GM10266 (cell line): ENCODE measurements at regions not wholly inside any gene's neighbourhood (a gene's known extent, or its start where the extent isn't known, plus 50 kb on each side); places are given as distances from the start of the nearest gene placed in this dataset.
A peak's percentile ranks its signal among the peaks of the same experiment; 100 is the strongest.

ENCODE experiments used
- DNase-seq: peaks from one replicate; pipeline ENCODE4 v3.0.0; 2012; ENCODE audit errors: extremely low spot score
- TF ChIP-seq, protein P1 (sequence below): IDR thresholded peaks from 2 replicates; pipeline ENCODE4 v1.5.1; 2012; ENCODE audit warnings: mild to moderate bottlenecking, low read depth; ENCODE audit not compliant: control insufficient read depth, insufficient read depth; ENCODE audit errors: missing control alignments

DNA sequence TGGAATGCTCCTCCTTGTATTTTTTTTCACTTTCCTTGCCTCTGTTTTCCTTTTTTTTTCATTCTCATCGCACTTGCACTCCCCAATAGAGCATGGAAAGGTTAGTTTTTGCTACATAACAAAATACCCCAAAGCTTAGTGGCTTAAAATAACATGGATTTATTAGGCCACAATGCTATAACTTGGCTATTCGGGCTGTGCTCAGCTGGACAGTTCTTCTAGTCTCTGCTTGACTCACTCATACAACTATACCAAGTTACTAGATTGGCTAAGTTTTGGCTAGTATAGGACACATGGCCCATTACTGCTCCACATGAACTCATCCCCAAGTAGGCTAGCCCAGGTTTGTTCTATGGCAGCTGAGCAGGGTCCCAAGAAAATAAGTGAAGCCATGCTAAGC lies 94.5 kb upstream of the ANKEF1 start:
- TF ChIP-seq, protein P1, sequence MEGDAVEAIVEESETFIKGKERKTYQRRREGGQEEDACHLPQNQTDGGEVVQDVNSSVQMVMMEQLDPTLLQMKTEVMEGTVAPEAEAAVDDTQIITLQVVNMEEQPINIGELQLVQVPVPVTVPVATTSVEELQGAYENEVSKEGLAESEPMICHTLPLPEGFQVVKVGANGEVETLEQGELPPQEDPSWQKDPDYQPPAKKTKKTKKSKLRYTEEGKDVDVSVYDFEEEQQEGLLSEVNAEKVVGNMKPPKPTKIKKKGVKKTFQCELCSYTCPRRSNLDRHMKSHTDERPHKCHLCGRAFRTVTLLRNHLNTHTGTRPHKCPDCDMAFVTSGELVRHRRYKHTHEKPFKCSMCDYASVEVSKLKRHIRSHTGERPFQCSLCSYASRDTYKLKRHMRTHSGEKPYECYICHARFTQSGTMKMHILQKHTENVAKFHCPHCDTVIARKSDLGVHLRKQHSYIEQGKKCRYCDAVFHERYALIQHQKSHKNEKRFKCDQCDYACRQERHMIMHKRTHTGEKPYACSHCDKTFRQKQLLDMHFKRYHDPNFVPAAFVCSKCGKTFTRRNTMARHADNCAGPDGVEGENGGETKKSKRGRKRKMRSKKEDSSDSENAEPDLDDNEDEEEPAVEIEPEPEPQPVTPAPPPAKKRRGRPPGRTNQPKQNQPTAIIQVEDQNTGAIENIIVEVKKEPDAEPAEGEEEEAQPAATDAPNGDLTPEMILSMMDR = no peak
- DNase-seq = no peak

DNA sequence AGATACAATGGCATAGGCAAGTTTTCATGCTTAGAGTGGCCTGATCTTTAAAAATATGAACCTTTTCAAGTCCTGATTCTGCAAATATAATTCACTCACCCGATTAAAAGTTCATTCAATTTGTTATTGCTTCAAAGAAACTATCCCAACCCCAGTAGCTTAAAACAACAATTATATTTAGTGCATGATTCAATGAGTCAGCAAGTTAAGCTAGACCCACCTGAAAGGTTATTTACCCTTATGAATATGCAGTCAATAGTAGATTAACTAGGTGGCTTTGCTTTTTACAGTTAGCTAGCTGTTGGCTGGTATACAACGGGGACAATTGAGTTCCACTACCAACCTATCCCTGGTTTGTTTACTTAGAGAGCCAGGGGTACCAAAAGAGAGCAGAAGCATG lies 95.6 kb upstream of the ANKEF1 start:
- DNase-seq = no peak
- TF ChIP-seq, protein P1 = no peak

DNA sequence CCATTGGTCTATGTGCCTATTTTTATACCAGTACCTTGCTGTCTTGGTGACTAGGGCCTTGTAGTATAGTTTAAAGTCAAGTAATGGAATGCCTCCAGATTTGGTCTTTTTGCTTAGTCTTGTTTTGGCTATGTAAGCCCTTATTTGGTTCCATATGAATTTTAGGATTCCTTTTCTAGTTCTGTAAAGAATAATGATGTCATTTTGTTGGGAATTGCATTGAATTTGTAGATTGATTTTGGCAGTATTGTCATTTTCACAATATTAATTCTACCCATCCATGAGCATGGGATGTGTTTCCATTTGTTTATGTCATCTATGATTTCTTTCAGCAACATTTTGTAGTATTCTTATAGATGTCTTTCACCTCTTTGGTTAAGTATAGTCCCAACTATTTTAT lies 96.4 kb upstream of the PAK5 start:
- DNase-seq = no peak
- TF ChIP-seq, protein P1 = no peak

DNA sequence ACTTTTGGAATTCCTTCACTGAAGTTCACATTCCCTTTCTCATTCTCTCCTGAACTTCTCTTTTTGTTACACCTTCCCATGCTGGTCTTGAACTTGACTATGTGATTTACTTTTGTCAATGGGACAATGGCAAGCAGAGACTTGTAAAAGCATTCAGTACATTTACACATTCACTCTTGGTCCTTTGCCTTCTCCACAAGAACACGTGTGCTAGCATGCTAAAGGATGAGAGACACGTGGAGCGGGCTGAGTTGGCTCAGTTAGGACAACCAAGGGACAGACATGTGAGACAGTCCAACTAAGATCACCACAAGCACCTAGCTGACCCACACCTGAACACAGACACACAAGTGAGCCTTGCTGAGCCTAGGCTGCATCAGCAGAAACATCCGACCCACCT lies 91.3 kb upstream of the PAK5 start:
- no peak for DNase-seq
- TF ChIP-seq, protein P1 = no peak

DNA sequence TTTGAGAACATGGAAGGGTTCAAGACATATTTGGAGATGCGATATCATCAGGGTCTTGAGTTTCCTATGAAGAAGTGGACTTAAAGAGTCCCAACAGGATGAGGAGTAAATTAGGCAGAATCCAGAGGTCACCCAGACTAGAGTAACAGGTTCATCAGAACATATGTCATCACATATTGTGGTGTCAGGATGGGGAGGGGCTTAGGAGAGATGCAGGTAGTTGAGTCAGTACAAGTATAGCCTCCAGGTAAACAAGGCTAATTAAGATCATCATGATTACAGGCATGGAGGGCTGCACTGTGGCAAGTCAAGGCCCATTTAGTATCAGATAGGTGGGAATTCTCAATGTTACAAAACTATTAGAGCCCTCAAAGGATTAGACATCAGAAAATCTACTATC lies 90.1 kb upstream of the PAK5 start:
- TF ChIP-seq, protein P1 = no peak
- DNase-seq = no peak

DNA sequence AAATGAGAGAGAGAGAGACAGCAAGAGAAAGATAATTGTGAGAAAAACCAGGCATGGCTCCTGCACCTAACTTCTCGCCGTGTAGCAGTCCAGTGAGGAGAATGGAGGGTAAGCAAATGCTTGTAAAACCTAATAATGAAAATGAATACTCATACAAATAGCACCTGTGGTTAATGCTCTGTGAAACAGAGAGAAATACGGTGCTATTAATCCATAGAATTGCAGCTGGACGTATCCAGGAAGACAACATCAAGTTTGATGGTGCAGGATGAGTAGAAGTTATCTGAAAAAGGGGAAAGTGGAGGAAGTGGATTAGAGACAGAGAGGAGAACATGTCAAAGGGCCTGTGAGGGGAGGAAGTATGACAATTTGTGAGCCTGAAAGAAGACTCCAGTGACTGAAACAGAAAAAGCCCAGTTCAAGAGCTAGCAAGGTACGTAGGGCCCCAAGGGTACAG lies 89.4 kb upstream of the PAK5 start:
- TF ChIP-seq, protein P1 = no peak

DNA sequence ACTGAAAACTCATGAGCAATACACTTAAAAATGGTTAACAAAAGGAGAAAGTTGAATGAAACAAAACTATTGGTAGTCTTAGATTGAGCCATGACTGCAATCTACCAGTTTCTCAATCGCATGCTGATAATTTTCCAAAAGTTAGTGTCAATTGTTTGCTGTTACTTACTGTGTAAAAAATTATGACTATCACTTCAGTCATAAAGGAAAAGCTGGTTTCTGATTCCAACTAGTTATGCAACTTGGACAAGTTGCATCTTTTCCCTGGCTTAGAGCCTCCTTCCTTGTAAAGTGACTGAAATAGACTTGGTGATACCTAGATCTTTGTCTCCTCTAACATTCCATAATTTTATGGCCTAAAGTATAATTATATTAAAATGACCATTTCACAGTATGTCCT lies 88.3 kb upstream of the PAK5 start:
- TF ChIP-seq, protein P1 = no peak
- no peak for DNase-seq

More for the DNA sequence above, 89.4 kb upstream of the PAK5 start:
- DNase-seq = peak; percentile 8
